GM12874 (cell line): ENCODE measurements at regions not wholly inside any gene's neighbourhood (a gene's known extent, or its start where the extent isn't known, plus 50 kb on each side); places are given as distances from the start of the nearest gene placed in this dataset.
A peak's percentile ranks its signal among the peaks of the same experiment; 100 is the strongest.

Experiments used
- CTCF ChIP-seq: IDR thresholded peaks from 2 replicates; pipeline ENCODE4 v1.5.1; 2011; ENCODE audit warnings: low read depth, mild to moderate bottlenecking, control low read depth, low read length, moderate library complexity; ENCODE audit not compliant: insufficient read depth

DNA sequence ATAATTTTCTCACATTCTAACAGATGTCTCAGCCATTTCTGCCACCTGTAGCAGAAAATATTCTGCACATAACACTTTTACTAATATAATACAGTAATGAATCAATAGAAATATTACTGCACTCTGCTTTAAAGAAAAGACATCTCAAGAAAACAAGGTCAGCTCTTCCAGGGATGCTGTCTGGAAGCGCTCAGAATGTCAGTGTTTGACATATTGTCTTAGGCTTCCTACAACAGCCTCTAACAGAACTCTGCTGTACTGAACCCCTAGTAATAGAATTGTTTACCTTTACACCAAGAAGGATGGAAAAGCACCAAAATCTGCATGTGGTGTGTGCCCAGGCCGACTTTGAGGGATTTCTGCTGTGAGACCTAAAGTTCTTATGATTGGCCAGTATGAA, 61.9 kb upstream of the FSTL1 start:
- TF ChIP-seq CTCF, result no peak

DNA sequence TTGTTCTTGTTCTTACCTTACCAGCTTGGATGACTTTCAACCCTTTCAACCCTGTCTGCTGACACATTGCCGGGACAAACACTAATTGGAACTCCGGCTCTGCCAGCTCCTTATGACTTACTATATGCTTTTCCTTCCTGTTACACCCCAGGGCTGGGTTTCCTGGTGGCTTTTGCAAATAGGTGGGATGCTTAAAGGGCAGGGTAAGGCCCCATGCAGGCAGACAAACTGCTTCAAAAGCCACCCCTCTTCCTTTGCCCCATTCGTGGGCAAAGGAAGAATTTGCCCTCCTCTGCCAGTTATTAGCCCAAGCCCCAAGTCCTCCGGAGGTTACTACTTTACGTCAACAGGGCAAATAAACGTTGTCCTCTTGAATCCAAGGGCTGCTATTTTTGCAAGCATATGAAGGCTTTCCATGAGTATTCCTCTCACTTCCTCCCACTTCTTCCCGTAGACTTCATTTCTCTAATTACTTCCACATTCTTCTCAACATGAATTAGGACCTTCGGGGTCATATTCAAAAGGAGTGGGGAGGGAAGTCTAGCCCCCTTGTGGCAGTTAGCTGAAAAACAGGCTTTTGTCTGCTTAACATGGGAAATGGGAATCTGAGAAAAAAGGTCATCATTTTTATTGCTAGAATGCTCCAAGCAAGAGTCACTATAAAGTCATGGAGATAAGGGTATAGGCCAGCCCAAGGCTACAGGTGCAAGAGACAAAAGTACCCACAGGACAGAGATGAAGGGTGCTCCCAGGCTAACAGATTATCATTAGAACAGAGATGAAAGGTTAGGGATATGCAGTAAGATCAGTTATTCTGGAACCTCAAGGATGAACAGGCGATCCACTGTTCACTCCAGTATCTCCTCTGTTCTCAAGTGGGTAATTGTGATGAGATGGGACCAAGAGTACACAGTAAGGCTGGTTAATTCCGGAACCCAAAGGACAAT, 56.3 kb upstream of the FSTL1 start:
- peak; percentile 59; the same call in 1 of the 2 replicates for TF ChIP-seq CTCF

GRCh38 chr3:120506076-120506827, 55.5 kb upstream of the FSTL1 start:
- TF ChIP-seq CTCF, result no peak

DNA sequence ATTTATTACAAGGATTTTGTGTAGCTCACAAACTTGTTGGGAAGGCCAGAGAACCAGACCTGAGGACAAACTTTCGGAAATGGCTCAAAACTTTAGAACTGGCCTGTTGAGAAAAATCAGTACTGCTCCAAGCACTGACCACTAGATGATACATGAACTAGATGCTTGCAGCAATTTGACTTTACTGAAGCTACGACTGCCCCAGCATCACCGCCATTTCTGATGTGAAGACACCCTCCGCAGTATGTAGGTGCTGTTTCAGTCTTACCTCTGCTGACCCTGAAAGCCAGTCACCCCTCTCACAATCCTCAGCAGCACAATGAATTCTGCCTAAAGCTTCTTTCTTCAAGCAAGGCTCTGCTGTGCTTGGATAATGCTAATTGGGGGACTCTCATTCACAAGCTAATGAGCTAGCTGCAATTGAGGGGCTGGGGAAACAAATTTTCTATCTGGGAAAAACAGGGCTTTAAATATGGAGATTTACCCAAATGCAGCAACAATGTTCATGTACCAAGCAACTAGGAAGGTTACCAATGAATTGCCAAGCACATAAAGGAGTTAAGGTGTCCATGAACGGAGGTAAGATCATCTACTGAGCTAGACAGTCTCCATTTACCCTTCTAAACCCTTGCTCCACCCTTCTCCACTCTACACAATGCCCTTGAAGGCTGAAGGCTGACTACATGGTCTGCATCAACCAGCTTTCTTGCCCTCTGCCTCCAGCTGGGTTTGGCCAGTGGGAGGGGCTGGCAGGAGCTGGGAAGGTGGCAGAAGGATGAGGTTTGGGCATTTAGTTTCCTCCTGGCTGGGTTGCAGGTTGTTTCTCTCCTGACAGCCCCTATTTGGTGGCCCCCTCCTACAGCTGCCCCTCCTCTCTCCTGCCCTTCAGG, 53.2 kb upstream of the FSTL1 start:
- no peak for TF ChIP-seq CTCF

DNA sequence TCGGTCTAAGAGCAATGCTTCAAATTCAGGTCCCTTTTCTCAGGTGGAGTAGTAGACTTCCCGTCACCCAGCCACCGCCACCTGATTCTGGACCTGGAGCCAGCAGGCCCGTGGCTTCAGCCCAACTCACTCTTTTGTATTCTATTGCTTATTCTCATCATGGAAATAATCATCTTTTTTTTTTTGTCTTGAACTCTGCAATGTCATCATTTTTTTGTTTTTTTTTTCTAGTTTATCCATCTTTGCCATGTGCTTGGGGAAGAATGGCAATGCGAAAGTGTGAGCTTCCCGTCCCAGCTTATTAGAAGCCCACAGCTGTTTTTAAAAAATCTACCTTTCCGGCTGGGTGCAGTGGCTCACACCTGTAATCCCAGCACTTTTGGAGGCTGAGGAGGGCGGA, 51.3 kb upstream of the FSTL1 start:
- no peak for TF ChIP-seq CTCF
